Hepatocyte (in vitro differentiated cells): ENCODE measurements at regions not wholly inside any gene's neighbourhood (a gene's known extent, or its start where the extent isn't known, plus 50 kb on each side); places are given as distances from the start of the nearest gene placed in this dataset.

Experiments used
- DNase-seq: peaks from one replicate; pipeline ENCODE4 v3.0.0-alpha.2; 2016; ENCODE audit warnings: low spot score
- H2AFZ ChIP-seq: fragments of 200-600 bp; sonication (generic); 2 replicates; pipeline ENCODE4 v1.6.0; 2016; ENCODE audit warnings: antibody characterized with exemption, mild to moderate bottlenecking
- H3K27ac ChIP-seq: fragments of 200-600 bp; sonication (generic); 2 replicates; pipeline ENCODE4 v1.5.1; 2016; ENCODE audit warnings: mild to moderate bottlenecking
- H3K27me3 ChIP-seq: fragments of 200-600 bp; sonication (generic); 2 replicates; pipeline ENCODE4 v1.6.1; 2016
- H3K36me3 ChIP-seq: fragments of 200-600 bp; sonication (generic); replicated peaks from 2 replicates; pipeline ENCODE4 v1.5.1; 2016; ENCODE audit warnings: low read depth; ENCODE audit not compliant: insufficient read depth
- H3K4me1 ChIP-seq: fragments of 200-600 bp; sonication (generic); 2 replicates; pipeline ENCODE4 v1.5.1; 2016; ENCODE audit warnings: mild to moderate bottlenecking, moderate library complexity; ENCODE audit not compliant: insufficient read depth
- H3K4me2 ChIP-seq: fragments of 200-600 bp; sonication (generic); 2 replicates; pipeline ENCODE4 v1.6.0; 2016
- H3K4me3 ChIP-seq: fragments of 200-600 bp; sonication (generic); 2 replicates; pipeline ENCODE4 v1.5.1; 2016; ENCODE audit warnings: mild to moderate bottlenecking
- H3K79me2 ChIP-seq: fragments of 200-600 bp; sonication (generic); 2 replicates; pipeline ENCODE4 v1.6.0; 2017; ENCODE audit warnings: mild to moderate bottlenecking
- H3K9me2 ChIP-seq: fragments of 200-600 bp; sonication (generic); replicated peaks from 2 replicates; pipeline ENCODE4 v1.6.0; 2017; ENCODE audit warnings: mild to moderate bottlenecking; ENCODE audit not compliant: insufficient read depth
- H3K9me3 ChIP-seq: fragments of 200-600 bp; sonication (generic); 2 replicates; pipeline ENCODE4 v1.5.1; 2016; ENCODE audit warnings: low read depth, mild to moderate bottlenecking
- H4K20me1 ChIP-seq: fragments of 200-600 bp; sonication (generic); 2 replicates; pipeline ENCODE4 v1.6.0; 2016; ENCODE audit warnings: mild to moderate bottlenecking; ENCODE audit not compliant: insufficient read depth, poor library complexity, severe bottlenecking
- CTCF ChIP-seq: fragments of 200-600 bp; sonication (generic); IDR thresholded peaks from 2 replicates; pipeline ENCODE4 v1.5.1; 2016; ENCODE audit warnings: antibody characterized with exemption, mild to moderate bottlenecking; ENCODE audit not compliant: poor library complexity
- EZH2 ChIP-seq: fragments of 200-600 bp; sonication (generic); IDR thresholded peaks from 2 replicates; pipeline ENCODE4 v1.6.1; 2016; ENCODE audit warnings: antibody characterized with exemption, mild to moderate bottlenecking, borderline replicate concordance
- EZH2phosphoT487 ChIP-seq: fragments of 200-600 bp; sonication (generic); IDR thresholded peaks from one replicate; pipeline ENCODE4 v1.6.1; 2018; ENCODE audit warnings: antibody characterized with exemption, mild to moderate bottlenecking, low read depth, moderate library complexity; ENCODE audit not compliant: unreplicated experiment, severe bottlenecking
- WGBS: methylation state at CpG from one replicate; pipeline ENCODE4 v1.1.6; 2016; ENCODE audit warnings: low lambda C conversion rate; ENCODE audit errors: missing lambda C conversion rate; 5-methylcytosine and 5-hydroxymethylcytosine counted together

- H3K27ac ChIP-seq, result peak overlapping the region; percentile 98
- H3K4me3 ChIP-seq, result no peak overlapping the region
- no peaks in the 10 kb centered on the region for H4K20me1 ChIP-seq
- H3K4me1 ChIP-seq, result peaks cover 61% of the 10 kb centered on the region
- no peak for TF ChIP-seq EZH2phosphoT487
- TF ChIP-seq CTCF, result no peak
- no peak for TF ChIP-seq EZH2
- H3K79me2 ChIP-seq, result no peaks in the 10 kb centered on the region
- no peak for DNase-seq
- H3K4me2 ChIP-seq, result no peak overlapping the region
- H3K9me3 ChIP-seq, result no peaks in the 10 kb centered on the region
- H2AFZ ChIP-seq, result no peak overlapping the region
- H3K27me3 ChIP-seq, result no peaks in the 10 kb centered on the region
- 96% methylated on average over 4 of the region's 5 CpGs for WGBS
- H3K36me3 ChIP-seq, result no peaks in the 10 kb centered on the region
- H3K9me2 ChIP-seq, result no peaks in the 10 kb centered on the region
These were observed 95.9 kb downstream of the LRRC74A start for GRCh38 chr14:76922092-76922491.

GRCh38 chr14:76921088-76921399, 94.8 kb downstream of the LRRC74A start:
- H3K4me1 ChIP-seq, result peaks cover 68% of the 10 kb centered on the region
- no peak for DNase-seq
- no peaks in the 10 kb centered on the region for H3K27me3 ChIP-seq
- no peak overlapping the region for H3K4me3 ChIP-seq
- H3K79me2 ChIP-seq, result no peaks in the 10 kb centered on the region
- whole genome bisulfite sequencing, result 65% methylated on average over 4 of the region's 4 CpGs
- H3K27ac ChIP-seq, result peak overlapping the region; percentile 98
- no peak overlapping the region for H3K4me2 ChIP-seq
- no peaks in the 10 kb centered on the region for H3K36me3 ChIP-seq
- no peaks in the 10 kb centered on the region for H4K20me1 ChIP-seq
- H2AFZ ChIP-seq, result no peak overlapping the region
- no peaks in the 10 kb centered on the region for H3K9me2 ChIP-seq
- H3K9me3 ChIP-seq, result no peaks in the 10 kb centered on the region
- no peak for TF ChIP-seq EZH2
- TF ChIP-seq CTCF, result no peak
- no peak for TF ChIP-seq EZH2phosphoT487

DNA sequence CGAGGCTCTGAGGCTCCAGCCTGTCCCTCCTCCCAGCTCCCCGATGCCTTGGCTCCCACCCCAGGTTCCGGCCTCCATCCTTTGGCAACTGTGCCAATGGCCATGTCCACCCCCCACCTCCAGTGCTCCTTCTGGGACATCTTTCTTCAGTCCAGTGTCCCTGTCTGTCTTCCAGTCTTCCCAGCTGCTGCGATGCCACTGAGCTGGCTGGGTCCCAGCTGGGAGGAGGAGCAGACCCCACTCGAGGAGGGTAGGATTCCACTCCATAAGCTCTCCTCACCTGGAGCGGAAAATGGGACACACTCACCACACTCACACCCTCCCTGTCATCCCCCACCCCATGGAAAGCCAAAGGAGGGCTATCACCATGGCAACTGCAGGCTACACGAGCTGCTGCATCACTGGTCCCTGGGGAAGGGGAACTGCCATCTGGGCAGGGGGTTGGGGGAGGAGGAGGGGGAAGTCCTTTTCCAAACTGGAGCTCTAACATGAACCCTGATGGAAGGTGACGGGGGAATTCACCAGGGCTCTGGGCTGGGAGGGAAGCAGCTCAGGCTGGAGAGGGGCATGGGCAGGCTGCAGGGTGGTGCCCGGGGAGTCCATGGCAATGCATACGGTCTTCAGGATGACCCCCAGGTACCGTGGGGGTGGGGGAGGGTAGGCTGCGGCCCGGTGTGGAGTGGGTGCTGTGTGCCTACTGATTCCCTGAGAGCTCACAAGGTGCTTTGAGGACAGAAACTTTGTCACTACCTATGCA, 94.3 kb downstream of the LRRC74A start:
- H3K27me3 ChIP-seq, result no peaks in the 10 kb centered on the region
- peaks cover 73% of the 10 kb centered on the region for H3K4me1 ChIP-seq
- DNase-seq, result peak; percentile 59
- 55% methylated on average over 13 of the region's 13 CpGs for WGBS
- no peaks in the 10 kb centered on the region for H4K20me1 ChIP-seq
- no peak overlapping the region for H2AFZ ChIP-seq
- no peaks in the 10 kb centered on the region for H3K9me3 ChIP-seq
- TF ChIP-seq CTCF (no peak), EZH2 (no peak), EZH2phosphoT487 (no peak)
- H3K4me3 ChIP-seq, result no peak overlapping the region
- no peaks in the 10 kb centered on the region for H3K36me3 ChIP-seq
- H3K9me2 ChIP-seq, result no peaks in the 10 kb centered on the region
- H3K4me2 ChIP-seq, result peak overlapping the region; percentile 54
- H3K27ac ChIP-seq, result peak overlapping the region; percentile 98
- no peaks in the 10 kb centered on the region for H3K79me2 ChIP-seq
